Fibroblast of the aortic adventitia (primary cell): ENCODE measurements at regions not wholly inside any gene's neighbourhood (a gene's known extent, or its start where the extent isn't known, plus 50 kb on each side); places are given as distances from the start of the nearest gene placed in this dataset.

Experiments
- DNase-seq: peaks from one replicate; pipeline ENCODE4 v3.0.0-alpha.2; 2010; ENCODE audit warnings: low read depth
- H3K4me3 ChIP-seq: 2 replicates; pipeline ENCODE4 v1.5.1; 2011; ENCODE audit warnings: low read depth, mild to moderate bottlenecking, control low read depth, low read length, moderate library complexity
- CTCF ChIP-seq: IDR thresholded peaks from 2 replicates; pipeline ENCODE4 v1.5.1; 2011; ENCODE audit warnings: mild to moderate bottlenecking, low read length, control low read depth, inconsistent platforms; ENCODE audit not compliant: insufficient read depth

DNA sequence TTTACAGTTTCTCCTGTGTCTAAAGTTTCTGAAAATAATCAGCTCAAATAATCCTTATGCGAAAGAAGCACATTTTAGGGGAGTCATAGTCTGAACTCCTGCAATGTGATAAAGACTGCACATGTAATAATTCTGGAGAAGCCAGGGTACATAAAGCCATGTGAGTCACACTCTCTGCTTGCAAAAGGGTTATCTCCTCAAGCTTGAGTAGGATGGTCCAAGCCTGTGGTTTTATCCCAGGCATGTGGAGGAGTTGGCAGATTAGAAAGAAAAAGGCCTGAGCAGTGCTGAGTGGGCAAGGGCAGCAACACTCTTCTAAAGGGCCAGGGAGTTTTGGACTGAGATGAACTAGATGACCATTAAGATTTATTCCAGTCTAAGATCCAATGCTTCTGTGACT, 220.4 kb downstream of the RHOU start:
- peak; percentile 86 for DNase-seq
- no peak for TF ChIP-seq CTCF
- H3K4me3 ChIP-seq: no peak overlapping the region

DNA sequence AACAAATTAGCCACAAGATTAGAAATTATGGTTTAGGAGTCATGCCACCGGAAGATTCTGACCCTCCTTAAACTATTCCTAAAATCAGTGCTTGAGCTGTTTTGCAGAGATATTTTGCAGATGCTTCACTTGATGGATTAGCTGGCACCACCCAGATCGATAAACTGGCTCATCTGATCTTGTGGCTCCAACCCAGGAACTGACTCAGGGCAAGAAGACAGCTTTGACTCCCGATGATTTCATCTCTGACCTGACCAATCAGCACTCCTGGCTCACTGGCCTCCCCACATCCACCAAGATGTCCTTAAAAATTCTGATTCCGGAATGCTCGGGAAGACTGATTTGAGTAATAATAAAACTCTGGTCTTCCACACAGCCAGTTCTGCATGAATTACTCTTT, 221.6 kb downstream of the RHOU start:
- DNase-seq: peak; percentile 16
- no peak overlapping the region for H3K4me3 ChIP-seq
- TF ChIP-seq CTCF: no peak

DNA sequence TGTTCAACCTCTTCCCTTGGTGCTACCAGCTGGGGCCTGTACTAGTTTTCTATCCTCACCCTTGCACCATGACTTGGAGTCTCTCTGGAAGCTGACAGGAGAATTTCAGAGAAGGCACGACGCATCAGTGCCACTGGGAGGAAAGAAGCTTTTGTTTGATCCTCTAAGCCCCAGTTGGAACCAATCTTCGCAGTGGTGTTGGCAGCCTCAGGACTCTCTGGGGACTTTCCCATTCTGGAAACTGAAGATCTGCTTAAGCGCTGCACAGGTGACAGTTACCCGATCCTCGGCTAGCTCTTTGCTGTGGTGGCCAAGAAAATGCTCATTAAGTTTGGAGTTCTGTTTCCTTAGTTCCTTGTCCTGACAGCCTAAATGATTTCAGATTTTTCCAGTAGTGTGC, 222.3 kb downstream of the RHOU start:
- no peak for TF ChIP-seq CTCF
- no peak for DNase-seq
- no peak overlapping the region for H3K4me3 ChIP-seq

DNA sequence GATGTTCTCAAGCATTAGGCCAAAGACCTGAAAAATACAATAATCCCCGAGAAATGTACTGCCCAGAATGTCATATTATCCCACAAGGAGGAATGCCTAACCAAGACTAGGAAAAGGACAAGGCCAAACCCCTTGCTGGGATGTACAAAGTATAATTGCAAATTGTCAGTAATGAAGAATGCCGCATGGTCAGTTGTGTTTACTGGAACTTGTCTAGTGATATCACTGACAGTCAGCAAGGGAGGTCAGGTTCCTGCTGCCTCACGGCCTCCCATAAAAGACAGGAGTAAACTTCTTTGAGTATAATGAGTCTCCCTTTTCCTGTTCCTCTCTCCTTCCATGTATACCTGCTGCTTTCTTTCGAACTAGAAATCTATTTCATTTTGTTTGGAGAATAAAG, 222.8 kb downstream of the RHOU start:
- no peak for TF ChIP-seq CTCF
- no peak for DNase-seq
- no peak overlapping the region for H3K4me3 ChIP-seq

GRCh38 chr1:228958741-228959140, 223.5 kb downstream of the RHOU start:
- TF ChIP-seq CTCF: no peak
- H3K4me3 ChIP-seq: no peak overlapping the region
- DNase-seq: peak; percentile 18

GRCh38 chr1:228960705-228961104, 225.4 kb downstream of the RHOU start:
- no peak for DNase-seq
- H3K4me3 ChIP-seq: no peak overlapping the region
- no peak for TF ChIP-seq CTCF

DNA sequence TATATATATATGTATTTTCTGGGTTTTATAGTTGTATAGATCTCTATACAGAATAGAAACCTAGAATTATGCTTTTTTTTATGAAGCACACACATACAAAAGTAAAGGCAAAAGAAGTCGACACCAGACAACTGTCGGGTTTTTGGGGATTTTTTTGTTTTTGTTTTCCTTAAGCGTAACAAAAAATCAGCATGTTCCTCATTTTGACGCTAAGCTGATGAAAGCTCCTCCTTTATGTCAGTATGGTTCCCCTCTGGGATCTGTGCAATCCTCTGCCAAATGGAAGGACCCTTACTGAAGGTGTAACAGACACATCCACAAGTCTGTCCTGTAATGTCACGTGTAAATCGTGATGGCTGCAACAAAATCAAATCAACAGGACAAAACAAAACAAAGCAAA, 226.2 kb downstream of the RHOU start:
- TF ChIP-seq CTCF: no peak
- no peak overlapping the region for H3K4me3 ChIP-seq
- no peak for DNase-seq
